PC-3 (cell line): ENCODE measurements at regions not wholly inside any gene's neighbourhood (a gene's known extent, or its start where the extent isn't known, plus 50 kb on each side); places are given as distances from the start of the nearest gene placed in this dataset.

Source experiments
- ATAC-seq: fragments of 200-7000 bp; cut with Tn5 transposase; 2 replicates; pipeline ENCODE4 v1.9.1; 2020; ENCODE audit warnings: mild to moderate bottlenecking, moderate library complexity
- BruUV-seq: library from RNA; stranded (reverse); fragments of 400-500 nt; replicated peaks from 2 replicates; lab custom pipeline; 2021; lab: Mats Ljungman, UMichigan
- CTCF ChIA-PET: fragments of 300-600 bp; sonication (Branson Sonifier 250); formaldehyde crosslinking; loops from one replicate; lab custom pipeline; 2022; ENCODE audit warnings: antibody characterized with exemption; lab: Charles Lee
- POLR2A ChIA-PET: fragments of 300-600 bp; sonication (Branson Sonifier 250); formaldehyde crosslinking; loops from one replicate; lab custom pipeline; 2022; ENCODE audit warnings: antibody characterized with exemption; ENCODE audit not compliant: unreplicated experiment; lab: Charles Lee
- DNase-seq: peaks from one replicate; pipeline ENCODE4 v3.0.0-alpha.2; 2015
- H2AFZ ChIP-seq: fragments of 300-600 bp; sonication (generic); 2 replicates; pipeline ENCODE4 v1.6.0; 2016; ENCODE audit warnings: antibody characterized with exemption, low read length
- H3F3A ChIP-seq: fragments of 300-600 bp; sonication (generic); one replicate; pipeline ENCODE4 v1.6.0; 2017; ENCODE audit warnings: antibody characterized with exemption, low read length, control low read depth, mild to moderate bottlenecking; ENCODE audit not compliant: unreplicated experiment
- H3K27ac ChIP-seq: fragments of 300-600 bp; sonication (generic); 2 replicates; pipeline ENCODE4 v1.5.1; 2016; ENCODE audit warnings: mild to moderate bottlenecking, low read length
- H3K27me3 ChIP-seq: fragments of 300-600 bp; sonication (generic); 2 replicates; pipeline ENCODE4 v1.6.1; 2016; ENCODE audit warnings: low read length, mixed read lengths
- H3K36me3 ChIP-seq: fragments of 300-600 bp; sonication (generic); 2 replicates; pipeline ENCODE4 v1.6.1; 2016; ENCODE audit warnings: low read depth, mixed run types, low read length, mixed read lengths
- H3K4me1 ChIP-seq: fragments of 300-600 bp; sonication (generic); 2 replicates; pipeline ENCODE4 v1.5.1; 2016; ENCODE audit warnings: low read length; ENCODE audit not compliant: insufficient read depth
- H3K4me2 ChIP-seq: fragments of 300-600 bp; sonication (generic); 2 replicates; pipeline ENCODE4 v1.6.0; 2016; ENCODE audit warnings: low read length
- H3K4me3 ChIP-seq: fragments of 300-600 bp; sonication (generic); 2 replicates; pipeline ENCODE4 v1.5.1; 2016; ENCODE audit warnings: mild to moderate bottlenecking, low read length, mixed read lengths
- H3K79me2 ChIP-seq: fragments of 300-600 bp; sonication (generic); 2 replicates; pipeline ENCODE4 v1.6.1; 2017; ENCODE audit warnings: low read length, mixed read lengths
- H3K9ac ChIP-seq: fragments of 300-600 bp; sonication (generic); 2 replicates; pipeline ENCODE4 v1.6.0; 2016; ENCODE audit warnings: mild to moderate bottlenecking, low read length
- H3K9me2 ChIP-seq: fragments of 300-600 bp; sonication (generic); replicated peaks from 2 replicates; pipeline ENCODE4 v1.6.1; 2016; ENCODE audit warnings: mixed run types, low read length, mixed read lengths
- H3K9me3 ChIP-seq: fragments of 300-600 bp; sonication (generic); 2 replicates; pipeline ENCODE4 v1.6.1; 2016; ENCODE audit warnings: low read length, mixed read lengths
- H4K20me1 ChIP-seq: fragments of 300-600 bp; sonication (generic); 2 replicates; pipeline ENCODE4 v1.6.1; 2016; ENCODE audit warnings: low read length, mixed read lengths
- EZH2 ChIP-seq: fragments of 300-600 bp; sonication (generic); IDR thresholded peaks from one replicate; pipeline ENCODE4 v1.6.1; 2017; ENCODE audit warnings: antibody characterized with exemption, mild to moderate bottlenecking, low read length; ENCODE audit not compliant: unreplicated experiment
- EZH2phosphoT487 ChIP-seq: fragments of 300-600 bp; sonication (generic); IDR thresholded peaks from 2 replicates; pipeline ENCODE4 v1.6.1; 2018; ENCODE audit warnings: mild to moderate bottlenecking, antibody characterized with exemption, low read length, borderline replicate concordance
- intact Hi-C: fragments of 100-400 bp; cut with micrococcal nuclease; formaldehyde crosslinking; loops from 2 replicates; pipeline ENCODE4 v1.9.0; 2023
- TF ChIP-seq, protein P1 (sequence below): fragments of 300-600 bp; sonication (generic); conservative IDR thresholded peaks from 2 replicates; pipeline ENCODE4 v1.5.1; 2017; ENCODE audit warnings: antibody characterized with exemption, low read depth, mild to moderate bottlenecking, low read length

DNA sequence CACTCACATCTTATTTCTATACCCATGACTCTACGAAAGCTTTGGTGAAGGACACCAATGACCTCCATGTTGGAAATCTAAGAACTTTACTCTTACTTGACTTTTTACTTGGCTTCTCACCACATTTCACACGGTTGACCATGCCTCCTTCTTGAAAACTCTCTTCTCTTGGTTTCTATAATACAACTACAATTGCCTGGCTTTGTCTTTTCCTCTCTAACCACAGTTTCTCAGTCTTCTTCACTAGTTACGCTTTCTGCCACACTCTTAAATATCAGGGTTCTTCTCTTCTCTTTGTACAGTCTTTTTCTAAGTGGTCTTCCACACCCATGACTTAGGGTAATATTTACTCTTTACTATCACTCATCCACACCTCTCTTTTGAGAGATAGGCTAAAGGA is 2079.8 kb upstream of the WWC1 start:
- no peaks in the 10 kb centered on the region for H3K79me2 ChIP-seq
- H4K20me1 ChIP-seq = no peaks in the 10 kb centered on the region
- no peak overlapping the region for H3K27ac ChIP-seq
- H3K9me2 ChIP-seq = no peaks in the 10 kb centered on the region
- BruUV-seq = no TSS peak
- H3K4me1 ChIP-seq = no peaks in the 10 kb centered on the region
- TF ChIP-seq EZH2 (no peak), EZH2phosphoT487 (no peak)
- TF ChIP-seq, protein P1, sequence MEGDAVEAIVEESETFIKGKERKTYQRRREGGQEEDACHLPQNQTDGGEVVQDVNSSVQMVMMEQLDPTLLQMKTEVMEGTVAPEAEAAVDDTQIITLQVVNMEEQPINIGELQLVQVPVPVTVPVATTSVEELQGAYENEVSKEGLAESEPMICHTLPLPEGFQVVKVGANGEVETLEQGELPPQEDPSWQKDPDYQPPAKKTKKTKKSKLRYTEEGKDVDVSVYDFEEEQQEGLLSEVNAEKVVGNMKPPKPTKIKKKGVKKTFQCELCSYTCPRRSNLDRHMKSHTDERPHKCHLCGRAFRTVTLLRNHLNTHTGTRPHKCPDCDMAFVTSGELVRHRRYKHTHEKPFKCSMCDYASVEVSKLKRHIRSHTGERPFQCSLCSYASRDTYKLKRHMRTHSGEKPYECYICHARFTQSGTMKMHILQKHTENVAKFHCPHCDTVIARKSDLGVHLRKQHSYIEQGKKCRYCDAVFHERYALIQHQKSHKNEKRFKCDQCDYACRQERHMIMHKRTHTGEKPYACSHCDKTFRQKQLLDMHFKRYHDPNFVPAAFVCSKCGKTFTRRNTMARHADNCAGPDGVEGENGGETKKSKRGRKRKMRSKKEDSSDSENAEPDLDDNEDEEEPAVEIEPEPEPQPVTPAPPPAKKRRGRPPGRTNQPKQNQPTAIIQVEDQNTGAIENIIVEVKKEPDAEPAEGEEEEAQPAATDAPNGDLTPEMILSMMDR = no peak
- ATAC-seq (no peak), DNase-seq (no peak)
- intact Hi-C loops = no loop called here
- H3K4me2 ChIP-seq = no peak overlapping the region
- H3F3A ChIP-seq = no peaks in the 10 kb centered on the region
- H3K27me3 ChIP-seq = no peaks in the 10 kb centered on the region
- CTCF ChIA-PET = no interaction called here
- no peak overlapping the region for H2AFZ ChIP-seq
- POLR2A ChIA-PET = no interaction called here
- H3K4me3 ChIP-seq = no peak overlapping the region
- H3K36me3 ChIP-seq = no peaks in the 10 kb centered on the region
- H3K9me3 ChIP-seq = no peaks in the 10 kb centered on the region
- H3K9ac ChIP-seq = no peak overlapping the region

DNA sequence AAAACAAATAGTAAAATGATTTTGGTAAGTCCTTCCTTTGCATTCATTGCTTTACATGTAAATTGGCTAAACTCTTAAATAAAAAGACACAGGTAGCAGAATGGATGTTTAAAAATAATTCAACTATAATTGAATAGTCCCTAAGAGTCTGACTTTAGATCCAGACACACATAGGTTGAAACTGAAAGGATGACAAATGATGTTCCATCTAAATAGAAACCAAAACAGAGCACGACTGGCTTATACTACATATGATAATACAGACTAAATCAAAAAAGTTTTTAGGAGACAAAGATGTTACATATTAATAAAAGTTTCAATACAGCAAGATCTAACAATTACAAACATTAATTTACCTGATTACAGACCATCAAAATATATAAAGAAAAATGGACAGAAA is 2055.1 kb upstream of the WWC1 start:
- Histone ChIP-seq H3K4me1 (no peaks in the 10 kb centered on the region), H3K4me3 (no peak overlapping the region), H3K27me3 (no peaks in the 10 kb centered on the region), H3K9ac (no peak overlapping the region), H3K9me2 (no peaks in the 10 kb centered on the region), H2AFZ (no peak overlapping the region), H3K36me3 (no peaks in the 10 kb centered on the region), H3K27ac (no peak overlapping the region), H3K4me2 (no peak overlapping the region), H4K20me1 (no peaks in the 10 kb centered on the region), H3K9me3 (peaks cover 14% of the 10 kb centered on the region), H3K79me2 (no peaks in the 10 kb centered on the region), H3F3A (no peaks in the 10 kb centered on the region)
- no TSS peak for BruUV-seq
- ChIA-PET CTCF (no interaction called here), POLR2A (no interaction called here)
- no peak for ATAC-seq
- TF ChIP-seq, protein P1 = no peak
- TF ChIP-seq EZH2 (no peak), EZH2phosphoT487 (no peak)
- intact Hi-C loops = no loop called here
- DNase-seq = no peak

DNA sequence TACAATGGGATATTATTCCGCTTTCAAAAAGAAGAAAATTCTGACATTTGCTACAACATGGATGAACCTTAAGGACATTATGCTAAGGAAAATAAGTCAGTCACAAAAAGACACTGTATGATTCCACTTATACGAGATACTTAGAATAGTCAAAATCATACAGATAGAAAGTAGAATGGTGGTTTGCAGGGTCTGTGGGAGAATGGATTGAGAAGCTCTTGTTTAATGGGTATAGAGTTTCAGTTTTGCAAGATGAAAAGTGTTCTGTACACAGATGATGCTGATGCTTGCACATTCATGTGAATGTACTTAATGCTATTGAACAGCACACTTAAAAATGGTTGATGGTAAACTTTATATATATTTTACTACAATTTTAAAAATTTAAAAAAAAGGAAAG is 2050.7 kb upstream of the WWC1 start:
- H3K4me1 ChIP-seq = no peaks in the 10 kb centered on the region
- intact Hi-C loops = no loop called here
- H3K9me3 ChIP-seq = peaks cover 11% of the 10 kb centered on the region
- H4K20me1 ChIP-seq = no peaks in the 10 kb centered on the region
- H3K36me3 ChIP-seq = no peaks in the 10 kb centered on the region
- H2AFZ ChIP-seq = no peak overlapping the region
- no peaks in the 10 kb centered on the region for H3K27me3 ChIP-seq
- no peak overlapping the region for H3K9ac ChIP-seq
- H3K9me2 ChIP-seq = no peaks in the 10 kb centered on the region
- H3K79me2 ChIP-seq = no peaks in the 10 kb centered on the region
- H3K4me2 ChIP-seq = no peak overlapping the region
- H3K27ac ChIP-seq = no peak overlapping the region
- CTCF ChIA-PET = no interaction called here
- POLR2A ChIA-PET = no interaction called here
- no peaks in the 10 kb centered on the region for H3F3A ChIP-seq
- no peak for TF ChIP-seq EZH2
- TF ChIP-seq, protein P1 = no peak
- no peak for TF ChIP-seq EZH2phosphoT487
- no peak for DNase-seq
- ATAC-seq = no peak
- no TSS peak for BruUV-seq
- H3K4me3 ChIP-seq = no peak overlapping the region
